NCI-H2081 treated with DMSO at 0.1 percent for 48 hours (cell line): ENCODE measurements at regions not wholly inside any gene's neighbourhood (a gene's known extent, or its start where the extent isn't known, plus 50 kb on each side); places are given as distances from the start of the nearest gene placed in this dataset.
"Not testable (repeated sequence)": the region's sequence is repeated elsewhere in the genome, so short reads cannot be mapped to it uniquely, and the experiment has no call there.

Experiments used
- DNase-seq: peaks from one replicate; lab custom pipeline; 2025; lab: John Stamatoyannopoulos, UW

DNA sequence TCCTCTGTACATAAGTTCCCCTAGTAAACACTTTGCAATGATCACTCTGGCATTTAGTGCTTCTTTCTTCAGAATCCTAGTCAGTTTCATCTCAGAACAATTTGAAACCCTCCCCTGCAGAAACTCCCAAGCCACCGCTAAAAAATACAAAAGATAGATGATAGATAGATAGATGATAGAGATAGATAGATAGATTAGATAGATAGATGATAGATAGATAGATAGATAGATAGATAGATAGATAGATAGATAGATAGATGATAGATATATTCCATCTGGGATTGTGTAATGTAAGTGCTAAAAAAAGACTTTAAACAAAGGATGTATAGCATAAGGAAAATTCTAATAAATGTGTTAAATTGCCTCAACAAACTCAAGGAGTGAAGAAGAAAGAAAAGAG is 212.6 kb upstream of the POGK start:
- DNase-seq, result no peak

- DNase-seq, result no peak
These were observed 211.7 kb upstream of the POGK start for GRCh38 chr1:166627558-166627957.

GRCh38 chr1:166628259-166628658 is 211.0 kb upstream of the POGK start:
- no peak for DNase-seq

GRCh38 chr1:166629946-166630345 is 209.3 kb upstream of the POGK start:
- DNase-seq, result no peak

GRCh38 chr1:166630369-166630768 is 208.9 kb upstream of the POGK start:
- DNase-seq, result no peak

- no peak for DNase-seq
These were observed 201.1 kb upstream of the POGK start for GRCh38 chr1:166638137-166638536.

DNA sequence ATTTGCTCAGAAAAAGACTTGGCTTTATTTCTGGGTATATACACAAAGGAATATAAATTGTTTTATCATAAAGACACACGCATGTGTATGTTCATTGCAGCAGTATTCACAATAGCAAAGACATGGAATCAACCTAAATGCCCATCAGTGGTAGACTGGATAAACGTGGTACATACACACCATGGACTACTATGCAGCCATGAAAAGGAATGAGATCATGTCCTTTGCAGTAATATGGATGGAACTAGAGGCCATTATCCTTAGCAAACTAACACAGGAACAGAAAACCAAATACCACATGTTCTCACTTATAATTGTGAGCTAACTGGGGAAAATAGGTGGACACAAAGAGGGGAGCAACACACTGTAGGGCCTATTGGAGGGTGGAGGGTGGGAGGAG is 182.0 kb upstream of the POGK start:
- not testable (repeated sequence) for DNase-seq

GRCh38 chr1:166666790-166667189 is 172.5 kb upstream of the POGK start:
- DNase-seq, result not testable (repeated sequence)

DNA sequence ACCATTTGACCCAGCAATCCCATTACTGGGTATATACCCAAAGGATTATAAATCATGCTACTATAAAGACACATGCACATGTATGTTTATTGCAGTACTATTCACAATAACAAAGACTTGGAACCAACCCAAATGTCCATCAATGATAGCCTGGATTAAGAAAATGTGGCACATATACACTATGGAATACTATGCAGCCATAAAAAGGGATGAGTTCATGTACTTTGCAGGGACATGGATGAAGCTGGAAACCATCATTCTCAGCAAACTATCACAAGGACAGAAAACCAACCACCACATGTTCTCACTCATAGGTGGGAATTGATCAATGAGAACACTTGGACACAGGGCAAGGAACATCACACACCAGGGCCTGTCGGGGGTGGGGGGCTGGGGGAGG is 171.7 kb upstream of the POGK start:
- DNase-seq, result not testable (repeated sequence)

DNA sequence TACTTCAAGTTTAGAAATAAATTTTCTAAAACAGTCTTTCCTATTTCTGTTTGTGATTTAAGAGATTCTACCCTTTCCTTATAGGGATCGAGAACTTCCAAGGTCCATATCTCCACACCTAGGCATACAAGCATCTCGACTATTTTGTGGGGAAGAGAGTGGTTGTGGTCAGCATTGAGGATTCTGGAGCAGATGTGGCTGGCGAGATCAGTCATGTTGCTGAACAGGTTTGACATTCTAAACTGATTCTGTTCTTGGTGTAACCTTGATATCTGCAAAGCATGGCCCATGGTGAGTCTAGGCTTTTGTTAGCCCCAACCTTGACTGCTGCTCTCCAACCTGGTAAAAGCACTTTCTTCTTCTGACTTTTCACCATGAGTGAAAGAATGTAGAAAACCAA is 167.6 kb upstream of the POGK start:
- DNase-seq, result no peak

- DNase-seq, result no peak
These were observed 165.6 kb upstream of the POGK start for GRCh38 chr1:166673722-166674121.

- DNase-seq, result no peak
These were observed 164.1 kb upstream of the POGK start for GRCh38 chr1:166675213-166675612.

DNA sequence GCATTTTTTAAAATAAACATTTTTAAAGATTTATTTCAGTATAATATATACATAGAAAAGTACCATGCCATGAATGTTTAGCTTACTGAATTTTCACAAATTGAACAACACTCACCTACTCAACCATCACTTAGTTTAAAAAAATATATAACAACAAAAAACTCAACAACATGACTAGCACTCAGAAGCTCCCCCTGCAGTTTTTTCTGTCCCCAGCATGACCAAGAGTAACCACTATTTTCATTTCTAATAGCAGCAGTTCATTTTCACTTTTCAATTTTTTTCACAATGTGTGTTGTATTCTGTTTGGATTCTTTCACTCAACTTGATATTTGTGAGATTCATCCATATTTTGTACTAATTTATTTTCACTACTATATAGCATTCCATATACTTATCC is 162.3 kb upstream of the POGK start:
- DNase-seq, result no peak

- no peak for DNase-seq
These were observed 159.9 kb upstream of the POGK start for GRCh38 chr1:166679369-166679768.

- DNase-seq, result no peak
These were observed 156.7 kb upstream of the POGK start for GRCh38 chr1:166682588-166682987.

- not testable (repeated sequence) for DNase-seq
These were observed 154.6 kb upstream of the POGK start for GRCh38 chr1:166684669-166685068.

DNA sequence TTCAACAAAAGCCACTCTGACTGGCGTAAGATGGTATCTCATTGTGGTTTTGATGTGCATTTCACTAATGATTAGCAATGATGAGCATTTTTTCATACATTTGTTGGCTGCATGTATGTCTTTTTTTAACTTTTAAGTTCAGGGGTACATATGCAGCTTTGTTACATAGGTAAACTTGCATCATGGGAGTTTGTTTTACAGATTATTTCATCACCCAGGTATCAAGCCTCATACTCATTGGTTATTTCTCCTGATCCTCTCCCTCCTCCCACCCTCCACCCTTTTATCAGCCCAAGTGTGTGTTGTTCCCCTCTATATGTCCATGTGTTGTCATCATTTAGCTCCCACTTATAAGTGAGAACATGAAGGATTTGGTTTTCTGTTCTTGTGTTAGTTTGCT is 154.1 kb upstream of the POGK start:
- DNase-seq, result no peak

DNA sequence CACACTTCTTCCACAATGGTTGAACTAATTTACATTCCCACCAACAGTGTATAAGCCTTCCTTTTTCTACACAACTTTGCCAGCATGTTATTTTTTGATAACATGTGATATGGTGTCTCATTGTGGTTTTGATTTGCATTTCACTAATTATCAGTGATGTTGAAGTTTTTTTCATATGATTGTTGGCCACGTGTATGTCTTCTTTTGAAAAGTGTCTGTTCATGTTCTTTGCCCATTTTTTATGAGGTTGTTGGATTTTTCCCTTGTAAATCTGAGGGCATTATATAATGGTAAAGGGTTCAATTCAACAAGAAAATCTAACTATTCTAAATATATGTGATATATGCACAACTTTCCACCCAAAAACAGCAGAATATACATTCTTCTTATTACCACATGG is 153.4 kb upstream of the POGK start:
- not testable (repeated sequence) for DNase-seq

DNA sequence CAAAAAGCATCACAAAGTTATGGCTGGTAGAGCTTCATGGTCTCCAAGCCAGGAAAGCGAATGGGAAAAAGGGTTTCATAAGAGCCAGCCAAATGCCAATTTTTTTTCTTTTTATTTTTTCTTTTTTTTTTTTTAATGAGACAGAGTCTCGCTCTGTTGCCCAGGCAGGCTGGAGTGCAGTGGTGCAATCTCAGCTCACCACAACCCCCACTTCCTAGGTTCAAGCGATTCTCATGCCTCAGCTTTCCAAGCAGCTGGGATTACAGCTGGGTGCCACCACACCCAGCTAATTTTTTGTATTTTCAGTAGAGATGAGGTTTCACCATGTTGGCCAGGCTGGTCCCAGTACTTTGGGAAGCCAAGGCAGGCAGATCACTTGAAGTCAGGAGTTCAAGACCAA is 148.7 kb upstream of the POGK start:
- DNase-seq, result not testable (repeated sequence)

GRCh38 chr1:166691476-166691875 is 147.8 kb upstream of the POGK start:
- no peak for DNase-seq

- no peak for DNase-seq
These were observed 146.9 kb upstream of the POGK start for GRCh38 chr1:166692346-166692745.

DNA sequence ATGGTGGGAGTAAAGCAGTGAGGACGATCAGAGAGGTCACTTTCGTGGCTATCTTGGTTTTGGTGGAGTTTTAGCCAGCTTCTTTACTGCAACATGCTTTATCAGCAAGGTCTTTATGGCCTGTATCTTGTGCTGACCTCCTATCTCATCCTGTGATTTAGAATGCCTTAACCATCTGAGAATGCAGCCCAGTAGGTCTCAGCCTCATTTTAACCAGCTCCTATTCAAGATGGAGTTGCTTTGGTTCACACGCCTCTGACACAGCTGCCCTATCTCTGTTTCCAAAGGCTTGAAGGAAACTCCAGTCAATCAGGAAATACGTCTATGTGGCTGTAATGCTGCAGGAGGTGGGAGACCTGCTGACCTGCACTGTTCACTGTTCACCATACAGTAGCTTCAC is 146.1 kb upstream of the POGK start:
- DNase-seq, result no peak

DNA sequence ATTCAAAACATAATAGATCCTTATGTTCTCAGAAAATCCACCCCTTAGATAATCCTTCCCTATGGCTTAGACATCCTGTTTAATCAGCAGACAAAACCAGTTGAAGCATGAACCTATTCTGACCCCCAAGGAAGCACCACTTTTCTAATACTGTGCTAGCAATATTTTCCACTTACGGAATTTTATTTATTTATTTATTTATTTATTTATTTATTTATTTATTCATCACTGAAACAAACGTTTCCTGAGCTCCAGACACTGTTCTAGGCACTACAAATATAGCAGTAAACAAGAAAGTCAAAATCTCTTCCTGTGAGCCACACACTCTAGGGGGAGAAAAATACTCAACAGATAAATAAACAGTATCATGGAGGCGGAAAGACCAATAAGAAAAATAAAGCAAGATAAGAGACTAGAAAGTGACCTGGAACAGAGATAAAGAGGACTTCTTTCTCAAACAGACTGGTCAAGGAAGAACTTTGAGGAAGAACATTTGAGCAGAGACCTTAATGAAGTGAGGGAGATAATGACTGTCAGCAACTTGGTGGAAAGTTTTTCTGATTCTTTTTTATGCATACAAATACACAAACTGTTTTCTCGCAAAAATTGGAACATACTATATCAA is 145.5 kb upstream of the POGK start:
- no peak for DNase-seq

- no peak for DNase-seq
These were observed 144.2 kb upstream of the POGK start for GRCh38 chr1:166695115-166695514.

GRCh38 chr1:166695834-166696233 is 143.4 kb upstream of the POGK start:
- not testable (repeated sequence) for DNase-seq
